Duodenal mucosa (tissue), 2 donors: ENCODE measurements at regions not wholly inside any gene's neighbourhood (a gene's known extent, or its start where the extent isn't known, plus 50 kb on each side); places are given as distances from the start of the nearest gene placed in this dataset.

Experiments
- H3K27ac ChIP-seq: one replicate; pipeline ENCODE4 v1.7.0; 2013; ENCODE audit warnings: low read depth, low read length
- H3K27me3 ChIP-seq, 2 donors: one replicate each; pipeline ENCODE4 v1.7.0; 2013; ENCODE audit warnings: low read length in 2 of 2, control low read depth in 1 of 2; ENCODE audit not compliant: insufficient read depth in 2 of 2, control insufficient read depth in 1 of 2
- H3K36me3 ChIP-seq, 2 donors: one replicate each; pipeline ENCODE4 v1.7.0; 2013; ENCODE audit warnings: low read length in 2 of 2, control low read depth in 1 of 2; ENCODE audit not compliant: insufficient read depth in 2 of 2, control insufficient read depth in 1 of 2
- H3K4me1 ChIP-seq, 2 donors: one replicate each; pipeline ENCODE4 v1.7.0; 2013; ENCODE audit warnings: low read length in 2 of 2, control low read depth in 1 of 2; ENCODE audit not compliant: insufficient read depth in 2 of 2, control insufficient read depth in 1 of 2
- H3K4me3 ChIP-seq, 2 donors: one replicate each; pipeline ENCODE4 v1.7.0; 2013; ENCODE audit warnings: low read length in 2 of 2, low read depth in 1 of 2
- H3K9ac ChIP-seq, 2 donors: one replicate each; pipeline ENCODE4 v1.7.0; 2013; ENCODE audit warnings: low read length in 2 of 2, low read depth in 1 of 2
- H3K9me3 ChIP-seq, 2 donors: one replicate each; pipeline ENCODE4 v1.7.0; 2013; ENCODE audit warnings: low read length in 2 of 2, control low read depth in 1 of 2; ENCODE audit not compliant: control insufficient read depth in 1 of 2

GRCh38 chr5:143695941-143696340 lies 116.0 kb upstream of the HMHB1 start:
- Histone ChIP-seq H3K4me1 (no peaks in the 10 kb centered on the region), H3K9me3 (no peaks in the 10 kb centered on the region), H3K9ac (no peak overlapping the region), H3K27ac (no peak overlapping the region), H3K27me3 (no peaks in the 10 kb centered on the region), H3K36me3 (no peaks in the 10 kb centered on the region), H3K4me3 (no peak overlapping the region)

- no peaks in the 10 kb centered on the region for H3K36me3 ChIP-seq
- no peak overlapping the region for H3K4me3 ChIP-seq
- H3K4me1 ChIP-seq = no peaks in the 10 kb centered on the region
- no peak overlapping the region for H3K9ac ChIP-seq
- H3K9me3 ChIP-seq = no peaks in the 10 kb centered on the region
- no peak overlapping the region for H3K27ac ChIP-seq
- H3K27me3 ChIP-seq = no peaks in the 10 kb centered on the region
These were observed 116.6 kb upstream of the HMHB1 start for GRCh38 chr5:143695244-143695864.

GRCh38 chr5:143694357-143694756 lies 117.6 kb upstream of the HMHB1 start:
- Histone ChIP-seq H3K27ac (no peak overlapping the region), H3K36me3 (no peaks in the 10 kb centered on the region), H3K4me1 (no peaks in the 10 kb centered on the region), H3K4me3 (no peak overlapping the region), H3K27me3 (no peaks in the 10 kb centered on the region), H3K9ac (no peak overlapping the region), H3K9me3 (no peaks in the 10 kb centered on the region)

- no peak overlapping the region for H3K4me3 ChIP-seq
- H3K27ac ChIP-seq = no peak overlapping the region
- no peaks in the 10 kb centered on the region for H3K27me3 ChIP-seq
- no peak overlapping the region for H3K9ac ChIP-seq
- no peaks in the 10 kb centered on the region for H3K4me1 ChIP-seq
- no peaks in the 10 kb centered on the region for H3K9me3 ChIP-seq
- H3K36me3 ChIP-seq = no peaks in the 10 kb centered on the region
These were observed 118.2 kb upstream of the HMHB1 start for GRCh38 chr5:143693651-143694252.

GRCh38 chr5:143692342-143692741 lies 119.6 kb upstream of the HMHB1 start:
- Histone ChIP-seq H3K4me1 (no peaks in the 10 kb centered on the region), H3K27me3 (no peaks in the 10 kb centered on the region), H3K36me3 (no peaks in the 10 kb centered on the region), H3K9ac (no peak overlapping the region), H3K9me3 (no peaks in the 10 kb centered on the region), H3K4me3 (no peak overlapping the region), H3K27ac (no peak overlapping the region)

GRCh38 chr5:143691945-143692290 lies 120.0 kb upstream of the HMHB1 start:
- H3K9ac ChIP-seq = no peak overlapping the region
- no peaks in the 10 kb centered on the region for H3K36me3 ChIP-seq
- H3K27ac ChIP-seq = no peak overlapping the region
- H3K4me1 ChIP-seq = no peaks in the 10 kb centered on the region
- H3K27me3 ChIP-seq = no peaks in the 10 kb centered on the region
- no peak overlapping the region for H3K4me3 ChIP-seq
- no peaks in the 10 kb centered on the region for H3K9me3 ChIP-seq

- Histone ChIP-seq H3K4me3 (no peak overlapping the region), H3K4me1 (no peaks in the 10 kb centered on the region), H3K9me3 (no peaks in the 10 kb centered on the region), H3K27ac (no peak overlapping the region), H3K9ac (no peak overlapping the region), H3K27me3 (no peaks in the 10 kb centered on the region), H3K36me3 (no peaks in the 10 kb centered on the region)
These were observed 120.5 kb upstream of the HMHB1 start for GRCh38 chr5:143691287-143691944.

- no peaks in the 10 kb centered on the region for H3K27me3 ChIP-seq
- H3K9me3 ChIP-seq = no peaks in the 10 kb centered on the region
- H3K27ac ChIP-seq = no peak overlapping the region
- H3K4me1 ChIP-seq = no peaks in the 10 kb centered on the region
- no peak overlapping the region for H3K4me3 ChIP-seq
- no peaks in the 10 kb centered on the region for H3K36me3 ChIP-seq
- H3K9ac ChIP-seq = no peak overlapping the region
These were observed 124.4 kb upstream of the HMHB1 start for GRCh38 chr5:143687604-143688003.

- H3K36me3 ChIP-seq = no peaks in the 10 kb centered on the region
- no peaks in the 10 kb centered on the region for H3K9me3 ChIP-seq
- no peaks in the 10 kb centered on the region for H3K4me1 ChIP-seq
- no peak overlapping the region for H3K27ac ChIP-seq
- H3K27me3 ChIP-seq = no peaks in the 10 kb centered on the region
- no peak overlapping the region for H3K9ac ChIP-seq
- no peak overlapping the region for H3K4me3 ChIP-seq
These were observed 126.6 kb upstream of the HMHB1 start for GRCh38 chr5:143685246-143685815.

GRCh38 chr5:143683459-143683858 lies 128.5 kb upstream of the HMHB1 start:
- H3K4me1 ChIP-seq = no peaks in the 10 kb centered on the region
- H3K27ac ChIP-seq = no peak overlapping the region
- H3K36me3 ChIP-seq = no peaks in the 10 kb centered on the region
- no peaks in the 10 kb centered on the region for H3K27me3 ChIP-seq
- H3K9ac ChIP-seq = no peak overlapping the region
- H3K4me3 ChIP-seq = no peak overlapping the region
- H3K9me3 ChIP-seq = no peaks in the 10 kb centered on the region
